Vagina (tissue), 2 donors: ENCODE measurements at regions not wholly inside any gene's neighbourhood (a gene's known extent, or its start where the extent isn't known, plus 50 kb on each side); places are given as distances from the start of the nearest gene placed in this dataset.

ENCODE experiments used
- DNase-seq, 2 donors: peaks; one replicate each; pipeline ENCODE4 v3.0.0-alpha.2; 2017; ENCODE audit errors: extremely low spot score in 2 of 2
- H3K27ac ChIP-seq: fragments of 200-600 bp; sonication (generic); one replicate; pipeline ENCODE4 v1.5.1; 2019
- H3K27me3 ChIP-seq: fragments of 200-600 bp; sonication (generic); one replicate; pipeline ENCODE4 v1.5.1; 2019
- H3K36me3 ChIP-seq, 2 donors: fragments of 200-600 bp; sonication (generic); one replicate each; pipeline ENCODE4 v1.5.1; 2017 to 2019
- H3K4me1 ChIP-seq: fragments of 200-600 bp; sonication (generic); one replicate; pipeline ENCODE4 v1.5.1; 2019
- H3K4me3 ChIP-seq, 2 donors: fragments of 200-600 bp; sonication (generic); 1 replicate in 1 of 2; 2 replicates in 1 of 2; pipeline ENCODE4 v1.5.1; 2016 to 2019
- H3K9me3 ChIP-seq: fragments of 200-600 bp; sonication (generic); one replicate; pipeline ENCODE4 v1.5.1; 2019
- POLR2A ChIP-seq, 2 donors: fragments of 450-650 bp; IDR thresholded peaks; one replicate each; pipeline ENCODE4 v1.6.1; 2017; ENCODE audit warnings: antibody characterized with exemption in 2 of 2, mild to moderate bottlenecking in 2 of 2, moderate library complexity in 2 of 2
- POLR2AphosphoS5 ChIP-seq, 2 donors: sonication (generic); formaldehyde crosslinking; IDR thresholded peaks; one replicate each; pipeline ENCODE4 v1.9.0; 2017; ENCODE audit warnings: antibody characterized with exemption in 2 of 2, mild to moderate bottlenecking in 2 of 2, low read depth in 1 of 2; ENCODE audit not compliant: insufficient read depth in 1 of 2
- intact Hi-C: fragments of 100-400 bp; cut with DNase I; formaldehyde crosslinking; loops from one replicate; pipeline ENCODE4 v1.15.1; 2023
- TF ChIP-seq, protein P1 (sequence below), 3 experiments: fragments of 450-650 bp in 2 of 3; fragments of 200-600 bp in 1 of 3; sonication (generic) in 1 of 3; IDR thresholded peaks; one replicate each; pipeline ENCODE4 v1.5.1; 2017 to 2019; ENCODE audit warnings: antibody characterized with exemption in 3 of 3, mild to moderate bottlenecking in 2 of 3, moderate library complexity in 2 of 3

DNA sequence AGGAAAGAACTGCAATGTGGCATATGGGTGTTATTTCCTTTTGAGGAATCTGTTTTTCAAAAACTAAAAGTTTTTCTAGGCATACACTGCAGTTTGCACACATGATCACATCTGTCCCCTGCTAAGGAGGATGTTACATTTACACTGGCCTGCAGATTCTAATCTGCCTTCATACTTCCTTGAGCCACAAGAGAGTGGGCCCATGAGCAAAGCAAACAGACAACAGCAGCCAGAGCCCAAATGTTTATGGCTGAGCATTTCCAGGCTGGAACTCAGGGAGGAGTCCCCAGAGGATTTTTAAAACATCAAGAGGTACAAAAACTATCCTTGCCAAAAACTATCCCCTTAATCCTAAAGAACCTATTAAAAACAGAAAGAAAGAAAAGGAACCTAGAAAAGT is 117.2 kb upstream of the MTNR1B start:
- Histone ChIP-seq H3K9me3 (no peaks in the 10 kb centered on the region), H3K27me3 (no peaks in the 10 kb centered on the region), H3K4me3 (no peak overlapping the region), H3K27ac (no peak overlapping the region), H3K36me3 (no peaks in the 10 kb centered on the region), H3K4me1 (peaks cover 9% of the 10 kb centered on the region)
- TF ChIP-seq POLR2A (IDR thresholded peaks at IDR 0.05) (no peak), POLR2AphosphoS5 (IDR thresholded peaks at IDR 0.05; ENCODE audit: insufficient read depth in 1 of 2, low read depth in 1 of 2) (no peak)
- TF ChIP-seq, protein P1, sequence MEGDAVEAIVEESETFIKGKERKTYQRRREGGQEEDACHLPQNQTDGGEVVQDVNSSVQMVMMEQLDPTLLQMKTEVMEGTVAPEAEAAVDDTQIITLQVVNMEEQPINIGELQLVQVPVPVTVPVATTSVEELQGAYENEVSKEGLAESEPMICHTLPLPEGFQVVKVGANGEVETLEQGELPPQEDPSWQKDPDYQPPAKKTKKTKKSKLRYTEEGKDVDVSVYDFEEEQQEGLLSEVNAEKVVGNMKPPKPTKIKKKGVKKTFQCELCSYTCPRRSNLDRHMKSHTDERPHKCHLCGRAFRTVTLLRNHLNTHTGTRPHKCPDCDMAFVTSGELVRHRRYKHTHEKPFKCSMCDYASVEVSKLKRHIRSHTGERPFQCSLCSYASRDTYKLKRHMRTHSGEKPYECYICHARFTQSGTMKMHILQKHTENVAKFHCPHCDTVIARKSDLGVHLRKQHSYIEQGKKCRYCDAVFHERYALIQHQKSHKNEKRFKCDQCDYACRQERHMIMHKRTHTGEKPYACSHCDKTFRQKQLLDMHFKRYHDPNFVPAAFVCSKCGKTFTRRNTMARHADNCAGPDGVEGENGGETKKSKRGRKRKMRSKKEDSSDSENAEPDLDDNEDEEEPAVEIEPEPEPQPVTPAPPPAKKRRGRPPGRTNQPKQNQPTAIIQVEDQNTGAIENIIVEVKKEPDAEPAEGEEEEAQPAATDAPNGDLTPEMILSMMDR (IDR thresholded peaks at IDR 0.05): no peak
- intact Hi-C loops: no loop called here
- DNase-seq: no peak

DNA sequence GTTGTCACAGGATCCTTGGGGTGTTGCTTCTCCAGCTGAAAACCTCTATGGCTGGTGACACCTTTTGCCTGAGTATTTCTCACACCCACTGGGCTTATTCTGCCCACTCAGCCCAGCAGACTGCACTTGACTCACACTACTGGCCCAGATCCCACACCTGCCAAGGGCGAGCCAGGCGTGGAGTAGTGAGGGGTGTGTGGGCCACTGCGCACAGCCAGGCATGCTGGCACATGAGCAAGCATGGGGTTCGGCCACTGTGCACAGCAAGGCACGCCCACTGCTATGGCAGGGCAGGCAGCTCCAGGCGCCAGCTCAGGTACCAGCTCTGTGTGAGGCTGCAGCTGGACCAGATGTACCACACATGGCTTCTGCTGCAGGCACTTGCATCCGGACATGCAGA is 116.5 kb upstream of the MTNR1B start:
- no peak overlapping the region for H3K27ac ChIP-seq
- no peak overlapping the region for H3K4me3 ChIP-seq
- no peak for TF ChIP-seq POLR2A (IDR thresholded peaks at IDR 0.05)
- TF ChIP-seq POLR2AphosphoS5 (IDR thresholded peaks at IDR 0.05; ENCODE audit: insufficient read depth in 1 of 2, low read depth in 1 of 2): peak in 1 of 2 donors; percentile 28
- H3K36me3 ChIP-seq: no peaks in the 10 kb centered on the region
- H3K4me1 ChIP-seq: peaks cover 9% of the 10 kb centered on the region
- H3K9me3 ChIP-seq: no peaks in the 10 kb centered on the region
- intact Hi-C loops: no loop called here
- H3K27me3 ChIP-seq: no peaks in the 10 kb centered on the region
- no peak for DNase-seq

DNA sequence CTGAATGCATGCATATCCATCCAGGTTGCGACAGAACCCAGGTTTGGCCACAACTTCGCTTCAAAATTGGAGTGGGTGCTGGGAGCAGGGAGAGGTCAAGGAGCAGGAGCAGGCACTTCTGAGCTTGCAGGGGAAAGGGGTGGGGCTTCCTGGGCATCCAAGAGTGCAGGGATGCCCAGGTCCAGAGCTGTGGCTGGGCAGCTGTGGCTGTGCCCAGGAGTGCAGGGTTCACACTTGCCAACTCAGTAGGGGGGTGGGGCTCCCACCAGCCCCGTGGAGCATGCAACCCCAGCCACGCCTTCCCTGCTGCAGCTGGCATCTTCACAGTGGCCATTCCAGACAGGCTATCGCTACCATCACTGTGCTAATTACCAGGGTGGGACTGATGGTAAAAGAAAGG is 115.3 kb upstream of the MTNR1B start:
- Histone ChIP-seq H3K27me3 (no peaks in the 10 kb centered on the region), H3K4me1 (peaks cover 9% of the 10 kb centered on the region), H3K9me3 (no peaks in the 10 kb centered on the region), H3K4me3 (no peak overlapping the region), H3K27ac (no peak overlapping the region), H3K36me3 (no peaks in the 10 kb centered on the region)
- TF ChIP-seq POLR2A (IDR thresholded peaks at IDR 0.05) (no peak), POLR2AphosphoS5 (IDR thresholded peaks at IDR 0.05; ENCODE audit: insufficient read depth in 1 of 2, low read depth in 1 of 2) (no peak)
- TF ChIP-seq, protein P1 (IDR thresholded peaks at IDR 0.05): no peak
- intact Hi-C loops: no loop called here
- no peak for DNase-seq

DNA sequence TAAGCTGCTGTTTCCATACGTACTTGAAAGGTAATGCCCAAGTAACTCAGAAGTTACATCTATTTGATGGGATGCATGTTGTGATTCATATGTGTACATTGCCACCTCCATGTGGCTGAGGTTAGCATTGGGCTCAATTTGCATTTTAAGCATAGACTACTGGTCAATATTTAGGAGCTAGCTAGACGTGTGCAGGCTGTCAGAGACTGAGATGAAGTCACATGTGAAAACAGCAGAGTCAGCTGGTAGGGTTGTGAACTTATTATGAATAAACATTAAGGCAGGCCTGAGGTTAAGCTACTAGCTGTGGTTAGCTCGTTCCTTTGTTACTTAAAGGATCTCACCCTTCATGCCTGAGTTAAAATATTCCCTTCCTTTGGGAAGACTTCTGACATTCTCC is 114.5 kb upstream of the MTNR1B start:
- no peak for DNase-seq
- peaks cover 9% of the 10 kb centered on the region for H3K4me1 ChIP-seq
- intact Hi-C loops: no loop called here

DNA sequence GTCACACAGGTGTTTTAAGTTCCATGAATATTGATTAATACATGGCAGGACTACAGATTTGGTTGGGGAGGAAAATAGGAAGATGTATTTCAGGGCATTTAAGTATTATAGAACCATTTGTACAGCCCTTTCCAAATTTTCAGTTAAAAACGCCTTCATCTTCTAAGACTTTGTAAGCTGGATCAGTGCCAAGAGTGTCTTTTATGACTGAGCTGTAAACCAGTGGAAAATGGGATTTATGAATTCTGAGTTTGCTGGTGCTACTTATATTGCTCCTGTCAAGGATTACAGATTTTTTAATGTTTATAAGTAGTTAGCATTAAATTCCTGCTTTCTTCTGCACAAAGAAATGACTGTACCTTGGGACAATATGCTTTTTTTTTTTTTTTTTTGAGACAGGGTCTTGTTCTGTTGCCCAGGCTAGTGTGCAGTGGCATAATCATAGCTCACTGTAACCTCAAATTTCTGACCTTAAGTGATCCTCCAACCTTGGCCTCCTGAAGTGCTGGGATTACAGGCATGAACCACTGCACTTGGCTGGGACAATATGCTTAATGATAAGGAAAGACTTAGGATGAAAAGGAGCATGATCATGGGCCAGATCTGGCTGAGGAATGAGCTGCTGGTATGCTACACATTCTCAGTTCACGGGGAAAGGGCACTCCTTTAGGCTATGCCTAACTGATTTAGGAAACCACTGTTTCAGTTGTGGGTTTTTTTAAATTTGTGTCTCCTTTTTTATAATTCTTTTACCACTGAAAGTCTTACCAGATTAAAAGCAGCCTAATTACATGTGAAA is 113.6 kb upstream of the MTNR1B start:
- Histone ChIP-seq H3K36me3 (no peaks in the 10 kb centered on the region), H3K4me3 (no peak overlapping the region), H3K4me1 (peaks cover 9% of the 10 kb centered on the region), H3K27ac (no peak overlapping the region), H3K9me3 (no peaks in the 10 kb centered on the region), H3K27me3 (no peaks in the 10 kb centered on the region)
- no peak for DNase-seq
- intact Hi-C loops: no loop called here
- TF ChIP-seq, protein P1 (IDR thresholded peaks at IDR 0.05): no peak
- no peak for TF ChIP-seq POLR2A (IDR thresholded peaks at IDR 0.05)

More for the DNA sequence above, 114.5 kb upstream of the MTNR1B start:
- no peaks in the 10 kb centered on the region for H3K36me3 ChIP-seq
- H3K9me3 ChIP-seq: no peaks in the 10 kb centered on the region
- H3K4me3 ChIP-seq: no peak overlapping the region
- no peak overlapping the region for H3K27ac ChIP-seq
- no peak for TF ChIP-seq POLR2AphosphoS5 (IDR thresholded peaks at IDR 0.05; ENCODE audit: insufficient read depth in 1 of 2, low read depth in 1 of 2)
- no peak for TF ChIP-seq POLR2A (IDR thresholded peaks at IDR 0.05)
- TF ChIP-seq, protein P1 (IDR thresholded peaks at IDR 0.05): no peak
- H3K27me3 ChIP-seq: no peaks in the 10 kb centered on the region
